AG20443 (cell line): ENCODE measurements at regions not wholly inside any gene's neighbourhood (a gene's known extent, or its start where the extent isn't known, plus 50 kb on each side); places are given as distances from the start of the nearest gene placed in this dataset.

Source experiments
- DNase-seq: peaks from one replicate; pipeline ENCODE4 v3.0.0; 2012; ENCODE audit warnings: low spot score, mixed read lengths

DNA sequence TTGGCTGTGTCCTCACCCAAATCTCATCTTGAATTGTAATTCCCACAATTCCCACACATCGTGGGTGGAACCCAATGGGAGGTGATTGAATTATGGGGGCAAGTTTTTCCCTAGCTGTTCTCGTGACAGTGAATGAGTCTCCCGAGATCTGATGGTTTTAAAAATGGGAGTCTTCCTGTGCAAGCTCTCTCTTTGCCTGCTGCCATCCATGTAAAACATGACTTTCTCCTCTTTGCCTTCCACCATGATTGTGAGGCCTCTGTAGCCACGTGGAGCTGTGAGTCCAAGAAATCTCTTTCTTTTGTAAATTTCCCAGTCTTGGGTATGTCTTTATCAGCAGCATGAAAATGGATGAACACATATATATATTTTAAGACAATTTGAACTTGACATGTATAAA, 285.4 kb downstream of the BAMBI start:
- DNase-seq, result no peak

DNA sequence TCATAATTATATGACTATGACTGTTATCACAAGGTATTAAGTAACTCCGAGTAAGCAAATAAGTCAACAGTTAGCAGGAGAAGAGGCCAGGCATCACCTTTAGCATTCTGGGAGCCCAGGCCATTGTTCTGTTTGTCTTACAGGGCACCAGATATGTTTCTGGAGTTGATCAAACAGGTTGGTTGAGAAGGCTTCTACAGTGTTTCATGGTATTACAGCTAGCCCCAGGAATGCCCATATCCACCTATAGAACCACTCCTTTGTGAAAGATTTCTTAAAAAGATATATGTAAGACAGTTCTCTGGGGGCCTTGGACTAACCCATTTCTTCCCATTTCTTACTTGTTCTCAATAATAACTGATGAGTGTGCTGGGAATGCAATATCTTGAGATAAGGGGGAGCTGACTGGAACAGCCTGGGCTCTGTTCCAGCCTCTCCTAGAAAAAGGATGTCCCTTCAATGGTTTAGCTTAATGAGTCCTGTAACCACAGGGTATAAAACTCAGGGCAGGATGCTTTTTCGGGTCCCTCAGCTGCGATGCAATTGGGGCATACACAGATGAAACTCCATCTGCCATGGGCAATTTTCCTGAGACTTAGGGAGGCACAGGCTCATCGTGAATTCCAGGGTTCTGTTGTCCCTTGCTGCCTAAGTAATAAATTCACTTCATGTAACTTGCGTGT, 286.4 kb downstream of the BAMBI start:
- no peak for DNase-seq

DNA sequence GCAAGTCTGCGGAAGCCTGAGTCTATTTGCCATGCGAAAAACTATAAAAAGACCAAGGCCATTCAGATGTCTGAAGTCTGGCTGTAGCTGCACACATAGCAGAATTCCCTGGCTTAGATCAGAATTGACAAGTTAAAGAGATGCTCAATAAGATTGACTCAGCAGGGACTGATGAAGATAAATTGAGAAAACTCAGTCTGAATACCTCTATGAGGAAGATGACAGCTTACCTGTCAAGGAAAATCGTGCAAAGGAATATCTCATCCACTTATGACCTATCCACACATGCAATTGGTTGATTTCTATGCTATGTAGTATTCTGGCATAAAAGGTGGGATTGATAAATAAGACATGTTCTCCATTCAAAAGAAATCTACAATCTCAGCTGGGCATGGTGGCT, 288.6 kb downstream of the BAMBI start:
- DNase-seq, result no peak

- DNase-seq, result no peak
These were observed 289.7 kb downstream of the BAMBI start for GRCh38 chr10:28967031-28967430.

GRCh38 chr10:28969413-28969812, 292.1 kb downstream of the BAMBI start:
- no peak for DNase-seq

GRCh38 chr10:28970231-28970630, 292.9 kb downstream of the BAMBI start:
- no peak for DNase-seq

GRCh38 chr10:28971255-28971654, 293.9 kb downstream of the BAMBI start:
- no peak for DNase-seq

GRCh38 chr10:28971764-28972163, 294.4 kb downstream of the BAMBI start:
- no peak for DNase-seq

DNA sequence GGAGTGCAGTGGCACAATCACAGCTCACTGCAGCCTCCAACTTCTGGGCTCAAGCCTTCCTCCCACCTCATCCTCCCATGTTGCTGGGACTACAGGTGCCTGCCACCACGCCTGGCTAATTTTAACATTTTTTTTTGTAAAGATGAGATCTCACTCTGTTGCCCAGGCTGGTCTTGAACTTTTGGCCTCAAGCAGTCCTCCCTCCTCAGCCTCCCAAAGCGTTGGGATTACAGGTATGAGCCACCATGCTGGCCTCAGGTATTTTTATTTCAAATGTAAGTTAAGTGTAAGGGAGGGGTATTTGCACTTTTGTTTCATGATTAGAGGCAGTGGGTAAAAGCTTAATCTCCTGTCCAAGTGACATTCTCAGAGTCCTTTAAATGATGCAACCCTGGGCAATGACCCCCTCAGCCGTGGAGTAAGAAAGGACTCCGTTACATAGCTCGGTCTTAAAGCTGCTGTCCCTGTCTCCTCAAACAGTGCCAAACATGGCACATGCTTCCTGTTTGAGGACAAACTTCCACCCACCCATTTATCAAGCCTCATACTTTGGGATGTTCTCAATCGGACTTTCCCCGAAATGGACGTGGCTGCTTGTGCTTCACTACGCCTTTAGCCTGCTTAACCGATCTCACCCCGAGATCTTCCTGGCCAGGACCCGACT, 296.1 kb downstream of the BAMBI start:
- no peak for DNase-seq

DNA sequence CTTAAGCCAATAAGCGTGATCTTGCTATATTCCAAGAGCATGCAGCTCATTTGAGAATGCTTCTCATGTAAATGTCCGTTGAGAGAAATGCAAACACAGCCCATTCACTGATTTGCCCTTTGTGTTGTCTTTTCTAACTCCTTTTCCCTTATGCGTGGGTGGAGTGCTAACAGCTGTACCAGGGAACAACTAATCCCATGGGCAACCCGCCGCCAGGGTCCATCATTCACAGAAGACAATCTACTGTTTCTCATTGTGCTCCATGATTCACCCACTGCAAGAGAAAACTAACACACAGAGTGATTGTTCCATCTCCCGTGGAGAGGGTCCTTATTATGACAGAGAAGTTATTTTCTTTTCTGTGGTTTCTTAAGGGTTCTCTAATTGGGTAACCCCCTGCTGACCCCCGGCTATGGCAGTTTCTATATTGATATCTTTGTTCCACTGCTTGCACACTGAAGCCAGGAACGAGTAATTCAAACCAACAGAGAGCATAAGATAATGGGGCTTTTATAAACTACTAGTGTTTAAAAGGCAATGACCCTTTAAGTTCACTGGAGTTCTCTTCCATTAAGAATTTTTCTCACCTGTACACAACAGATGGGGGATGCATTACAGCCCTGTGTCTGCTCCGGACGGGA, 298.7 kb downstream of the BAMBI start:
- no peak for DNase-seq

DNA sequence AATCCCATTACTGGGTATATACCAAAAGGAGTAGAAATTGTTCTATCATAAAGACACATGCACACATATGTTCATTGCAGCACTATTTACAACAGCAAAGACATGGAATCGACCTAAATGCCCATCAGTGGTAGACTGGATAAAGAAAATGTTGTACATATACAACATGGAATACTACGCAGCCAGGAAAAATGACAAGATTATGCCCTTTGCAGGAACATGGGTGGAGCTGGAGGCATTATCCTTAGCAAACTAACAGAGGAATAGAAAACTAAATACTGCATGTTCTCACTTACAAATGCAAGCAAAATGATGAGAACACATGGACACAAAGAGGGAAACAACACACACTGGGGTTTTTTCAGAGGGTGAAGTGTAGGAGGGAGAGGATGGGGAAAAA, 300.2 kb downstream of the BAMBI start:
- no peak for DNase-seq

DNA sequence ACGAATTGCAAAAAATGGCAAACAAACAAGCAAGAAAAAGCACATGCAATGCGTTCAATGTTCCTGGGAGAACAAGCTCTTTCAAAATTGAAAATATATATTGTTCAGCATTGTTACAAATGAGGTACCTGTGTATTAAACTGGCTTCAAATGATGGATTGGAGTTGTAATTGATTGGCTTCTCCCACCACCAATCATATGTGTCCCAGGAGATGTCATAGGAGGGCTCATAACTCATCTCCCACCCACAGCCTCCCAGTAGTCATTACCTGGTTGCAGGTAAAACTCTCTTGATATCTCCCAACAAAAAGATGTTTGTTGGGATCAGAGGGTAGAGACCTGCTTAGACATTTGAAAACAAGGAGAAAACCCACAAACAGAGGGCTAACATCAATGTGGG, 302.9 kb downstream of the BAMBI start:
- no peak for DNase-seq

GRCh38 chr10:28981007-28981406, 303.7 kb downstream of the BAMBI start:
- no peak for DNase-seq

- no peak for DNase-seq
These were observed 305.7 kb downstream of the BAMBI start for GRCh38 chr10:28982974-28983373.

- no peak for DNase-seq
These were observed 305.1 kb upstream of the LYZL1 start for GRCh38 chr10:28983799-28984198.

- DNase-seq, result peak; percentile 92
These were observed 304.4 kb upstream of the LYZL1 start for GRCh38 chr10:28984431-28984830.

DNA sequence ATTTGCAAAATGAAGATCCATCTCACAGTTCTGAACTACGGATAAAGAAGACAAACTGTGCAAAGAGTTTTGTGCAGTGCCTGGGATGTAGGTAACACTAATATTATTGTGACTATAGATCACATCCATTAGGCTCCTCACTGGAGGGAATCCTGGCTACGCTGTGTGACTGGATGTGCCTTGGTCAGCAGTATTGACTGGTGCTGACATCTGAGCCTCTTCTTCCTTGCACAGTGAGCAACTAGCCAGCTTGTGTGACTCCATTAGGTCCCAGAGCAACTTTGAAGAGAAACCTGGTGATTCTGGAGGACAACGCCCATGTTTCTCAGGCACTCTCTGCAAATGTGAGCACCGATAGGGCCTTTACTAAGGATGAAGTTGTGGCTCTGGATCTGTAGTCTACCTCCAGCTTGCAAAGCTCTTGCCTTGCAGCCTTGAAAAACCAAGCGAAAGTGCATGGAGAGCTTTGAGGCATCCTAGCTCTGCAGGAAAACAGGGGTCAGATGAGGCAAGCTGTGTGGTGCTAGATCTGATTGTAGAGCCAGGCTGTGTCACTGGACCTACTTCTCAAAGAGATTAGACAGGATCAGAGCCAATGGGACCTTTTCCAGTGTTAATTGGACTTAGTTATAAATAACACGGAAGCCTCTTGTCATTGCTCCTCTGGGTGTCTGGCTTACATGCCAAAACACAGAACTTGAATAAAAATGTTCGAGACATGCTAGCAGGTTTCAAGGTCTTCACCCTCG, 303.6 kb upstream of the LYZL1 start:
- DNase-seq, result no peak

DNA sequence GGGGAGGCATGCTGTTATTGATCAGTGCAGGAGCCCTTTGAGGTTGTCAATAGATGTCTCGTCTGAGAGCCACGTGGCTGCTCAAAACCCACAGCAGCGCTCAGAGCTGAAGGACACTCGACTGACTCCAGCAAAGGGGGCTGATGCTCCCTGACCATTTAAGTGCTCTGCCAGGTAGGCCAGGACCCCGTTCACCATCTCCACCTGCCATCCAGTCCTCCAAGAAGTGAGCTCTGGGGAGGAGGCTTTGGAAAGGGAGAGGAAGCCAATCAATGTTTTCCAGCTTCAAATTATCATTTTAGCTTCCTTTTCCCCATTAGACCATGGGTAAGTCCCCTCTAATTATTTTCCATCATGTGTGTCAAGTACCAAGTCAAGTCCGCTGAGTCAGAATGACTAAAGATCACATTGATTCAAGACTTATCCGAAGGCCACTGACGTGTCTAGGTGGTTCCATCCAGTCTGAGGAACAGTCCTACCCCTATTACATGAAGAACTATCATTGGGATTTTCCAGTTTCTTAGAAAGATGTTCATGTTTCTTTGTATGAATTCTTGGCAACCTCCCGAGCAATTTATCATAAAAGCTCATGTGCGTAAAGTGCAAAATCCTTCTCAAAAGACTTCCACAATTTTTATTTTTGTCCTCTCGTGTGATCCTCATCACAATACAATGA, 302.6 kb upstream of the LYZL1 start:
- peak; percentile 28 for DNase-seq

- DNase-seq, result no peak
These were observed 302.0 kb upstream of the LYZL1 start for GRCh38 chr10:28986856-28987255.

DNA sequence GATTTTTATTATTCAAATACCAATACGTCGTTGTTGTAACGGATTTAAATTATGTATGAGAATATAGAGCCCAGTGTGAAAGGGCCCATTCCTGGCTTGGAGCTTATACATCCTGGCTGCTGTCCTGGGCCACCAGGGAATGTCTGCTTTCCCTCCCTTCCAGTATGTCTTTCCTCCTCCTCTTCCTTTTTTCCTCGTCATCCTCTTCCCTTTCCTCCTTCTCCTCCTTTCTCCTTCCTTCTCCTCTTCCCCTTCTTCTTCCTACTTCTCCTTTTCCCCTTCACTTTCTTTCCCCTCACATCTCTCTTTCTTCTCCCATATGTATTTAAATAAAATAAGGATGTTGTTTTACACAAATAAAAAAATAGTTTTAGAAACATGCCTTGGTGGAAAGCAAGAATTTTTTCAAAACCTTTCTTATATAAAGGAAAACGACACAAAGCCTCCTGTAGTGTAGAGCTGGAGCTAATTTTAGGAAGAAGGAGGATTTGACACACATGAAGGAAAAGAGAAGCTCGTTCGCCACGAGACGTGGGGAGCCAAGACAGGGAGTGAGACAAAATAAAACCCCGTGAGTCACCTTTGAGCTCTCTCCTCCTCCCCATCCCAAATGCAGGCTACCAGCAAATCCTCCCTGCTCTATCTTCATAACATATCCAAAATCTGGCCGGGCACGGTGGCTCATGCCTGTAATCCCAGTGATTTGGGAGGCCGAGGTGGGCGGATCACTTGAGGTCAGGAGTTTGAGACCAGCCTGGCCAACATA, 301.1 kb upstream of the LYZL1 start:
- no peak for DNase-seq

DNA sequence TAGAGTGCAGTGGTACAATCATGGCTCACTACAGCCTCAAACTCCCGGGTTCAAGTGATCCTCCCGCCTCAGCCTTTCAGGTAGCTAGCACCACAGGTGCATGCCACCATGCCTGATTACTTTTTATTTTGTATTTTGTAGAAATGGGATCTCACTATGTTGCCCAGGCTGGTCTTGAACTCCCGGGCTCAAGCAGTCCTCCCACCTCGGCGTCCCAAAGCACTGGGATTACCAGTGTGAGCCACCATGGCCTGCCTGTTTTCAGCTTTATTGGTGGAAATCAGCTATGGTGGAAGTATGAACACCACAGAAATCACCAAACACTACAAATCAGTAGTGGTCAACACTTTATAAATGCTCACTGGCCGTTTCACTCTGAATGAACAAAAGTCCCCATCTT, 299.9 kb upstream of the LYZL1 start:
- no peak for DNase-seq
